ENCODE measurements at regions not wholly inside any gene's neighbourhood (a gene's known extent, or its start where the extent isn't known, plus 50 kb on each side); places are given as distances from the start of the nearest gene placed in this dataset.

DNA sequence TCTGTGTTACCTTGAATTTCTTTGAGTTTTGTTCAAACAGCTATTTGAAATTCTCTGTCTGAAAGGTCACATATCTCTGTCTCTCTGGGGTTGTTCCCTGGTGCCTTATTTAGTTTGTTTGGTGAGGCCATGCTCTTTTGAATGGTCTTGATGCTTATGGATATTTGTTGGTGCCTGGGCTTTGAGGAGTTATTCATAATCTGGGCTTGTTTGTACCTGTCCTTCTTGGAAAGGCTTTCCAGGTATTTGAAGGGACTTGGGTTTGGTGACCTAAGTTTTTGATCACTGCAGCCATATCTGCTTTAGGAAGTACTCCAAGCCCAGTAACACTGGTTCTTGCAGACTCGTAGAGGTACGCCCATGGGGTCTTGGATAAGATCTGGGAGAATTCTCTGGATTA is 63.3 kb upstream of the MAGI3 start:
- no peaks in the 10 kb centered on the region for H3K36me3 ChIP-seq
- 100% methylated on average over 2 of the region's 2 CpGs for WGBS
- no peaks in the 10 kb centered on the region for H3K27me3 ChIP-seq
- no peak for TF ChIP-seq EP300 (IDR thresholded peaks at IDR 0.05)
- TF ChIP-seq POLR2AphosphoS5 (IDR thresholded peaks at IDR 0.05) = no peak
- TF ChIP-seq POLR2A (IDR thresholded peaks at IDR 0.05; ENCODE audit: low read depth) = no peak
- TF ChIP-seq, protein P1, sequence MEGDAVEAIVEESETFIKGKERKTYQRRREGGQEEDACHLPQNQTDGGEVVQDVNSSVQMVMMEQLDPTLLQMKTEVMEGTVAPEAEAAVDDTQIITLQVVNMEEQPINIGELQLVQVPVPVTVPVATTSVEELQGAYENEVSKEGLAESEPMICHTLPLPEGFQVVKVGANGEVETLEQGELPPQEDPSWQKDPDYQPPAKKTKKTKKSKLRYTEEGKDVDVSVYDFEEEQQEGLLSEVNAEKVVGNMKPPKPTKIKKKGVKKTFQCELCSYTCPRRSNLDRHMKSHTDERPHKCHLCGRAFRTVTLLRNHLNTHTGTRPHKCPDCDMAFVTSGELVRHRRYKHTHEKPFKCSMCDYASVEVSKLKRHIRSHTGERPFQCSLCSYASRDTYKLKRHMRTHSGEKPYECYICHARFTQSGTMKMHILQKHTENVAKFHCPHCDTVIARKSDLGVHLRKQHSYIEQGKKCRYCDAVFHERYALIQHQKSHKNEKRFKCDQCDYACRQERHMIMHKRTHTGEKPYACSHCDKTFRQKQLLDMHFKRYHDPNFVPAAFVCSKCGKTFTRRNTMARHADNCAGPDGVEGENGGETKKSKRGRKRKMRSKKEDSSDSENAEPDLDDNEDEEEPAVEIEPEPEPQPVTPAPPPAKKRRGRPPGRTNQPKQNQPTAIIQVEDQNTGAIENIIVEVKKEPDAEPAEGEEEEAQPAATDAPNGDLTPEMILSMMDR (IDR thresholded peaks at IDR 0.05) = no peak
- intact Hi-C loops (cut with DNase I) = no loop called here
- H3K27ac ChIP-seq (replicated peaks in 1 of 4) = no peak overlapping the region
- no peak for DNase-seq (ENCODE audit: extremely low spot score)
- H3K4me1 ChIP-seq = no peaks in the 10 kb centered on the region
- no peaks in the 10 kb centered on the region for H3K9me3 ChIP-seq
- no peak overlapping the region for H3K4me3 ChIP-seq

DNA sequence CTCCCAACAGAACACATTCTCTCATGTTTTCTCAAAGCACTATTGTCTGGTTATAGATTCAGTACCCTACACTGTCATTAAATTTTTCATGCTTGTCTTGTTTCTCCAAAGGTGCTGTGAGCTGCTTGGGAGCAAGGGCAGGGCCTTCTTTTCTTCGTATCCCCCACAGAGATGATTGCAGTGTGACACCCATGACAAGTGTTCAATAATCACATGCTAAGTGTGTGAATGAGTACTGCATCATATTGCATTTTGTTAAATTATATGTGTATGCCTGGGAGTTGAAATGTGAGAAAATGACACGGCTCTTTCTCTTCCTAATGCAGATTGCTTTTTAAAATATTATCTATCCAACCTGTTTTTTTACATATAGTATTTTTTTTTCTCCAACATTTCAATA is 57.3 kb upstream of the MAGI3 start:
- Histone ChIP-seq H3K36me3 (no peaks in the 10 kb centered on the region), H3K4me3 (no peak overlapping the region), H3K9me3 (peaks cover 0 to 6% (median 0%) of the 10 kb centered on the region in 4 donors), H3K4me1 (no peaks in the 10 kb centered on the region), H3K27ac (replicated peaks in 1 of 4) (no peak overlapping the region), H3K27me3 (no peaks in the 10 kb centered on the region)
- DNase-seq (ENCODE audit: extremely low spot score) = no peak
- intact Hi-C loops (cut with DNase I) = no loop called here
- 81% methylated on average over 2 of the region's 2 CpGs for WGBS
- TF ChIP-seq EP300 (IDR thresholded peaks at IDR 0.05) = no peak
- no peak for TF ChIP-seq POLR2A (IDR thresholded peaks at IDR 0.05; ENCODE audit: low read depth)
- TF ChIP-seq, protein P1 (IDR thresholded peaks at IDR 0.05) = no peak
- TF ChIP-seq POLR2AphosphoS5 (IDR thresholded peaks at IDR 0.05) = no peak

DNA sequence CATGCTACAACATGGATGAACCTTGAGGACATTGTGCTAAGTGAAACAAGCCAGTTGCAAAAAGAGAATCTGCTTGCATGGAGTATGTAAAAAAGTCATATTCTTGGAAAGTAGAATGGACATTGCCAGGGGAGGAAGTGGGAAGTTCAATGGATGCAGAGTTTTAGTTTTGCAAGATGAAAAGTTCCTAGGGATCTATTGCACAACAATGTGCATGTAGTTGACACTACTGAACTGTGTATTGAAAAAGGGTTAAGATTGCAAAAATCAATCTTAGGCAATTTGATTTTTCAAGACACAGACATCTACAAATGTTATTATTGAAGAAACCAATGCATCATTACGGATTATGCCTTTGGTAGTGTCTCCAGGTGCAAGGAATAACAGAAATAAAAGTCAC is 50.3 kb upstream of the MAGI3 start:
- WGBS = 100% methylated on average over 1 of the region's 1 CpG
- intact Hi-C loops (cut with DNase I) = no loop called here
- Histone ChIP-seq H3K27ac (replicated peaks in 1 of 4) (no peak overlapping the region), H3K36me3 (no peaks in the 10 kb centered on the region), H3K4me1 (no peaks in the 10 kb centered on the region), H3K9me3 (peaks cover 0 to 6% (median 0%) of the 10 kb centered on the region in 4 donors), H3K27me3 (no peaks in the 10 kb centered on the region), H3K4me3 (no peak overlapping the region)
- no peak for DNase-seq (ENCODE audit: extremely low spot score)
- TF ChIP-seq POLR2A (IDR thresholded peaks at IDR 0.05; ENCODE audit: low read depth) (no peak), EP300 (IDR thresholded peaks at IDR 0.05) (no peak), POLR2AphosphoS5 (IDR thresholded peaks at IDR 0.05) (no peak)
- TF ChIP-seq, protein P1 (IDR thresholded peaks at IDR 0.05) = no peak

Measured in esophagus muscularis mucosa (tissue), 4 donors.